HG02840 (cell line): ENCODE measurements at regions not wholly inside any gene's neighbourhood (a gene's known extent, or its start where the extent isn't known, plus 50 kb on each side); places are given as distances from the start of the nearest gene placed in this dataset.
"Not testable (repeated sequence)": the region's sequence is repeated elsewhere in the genome, so short reads cannot be mapped to it uniquely, and the experiment has no call there.

Source experiments
- ATAC-seq: cut with Tn5 transposase; IDR thresholded peaks from one replicate; pipeline ENCODE4 v1.9.1; 2021; ENCODE audit warnings: mild to moderate bottlenecking, moderate library complexity, moderate number of reproducible peaks; ENCODE audit not compliant: unreplicated experiment, low FRiP score

DNA sequence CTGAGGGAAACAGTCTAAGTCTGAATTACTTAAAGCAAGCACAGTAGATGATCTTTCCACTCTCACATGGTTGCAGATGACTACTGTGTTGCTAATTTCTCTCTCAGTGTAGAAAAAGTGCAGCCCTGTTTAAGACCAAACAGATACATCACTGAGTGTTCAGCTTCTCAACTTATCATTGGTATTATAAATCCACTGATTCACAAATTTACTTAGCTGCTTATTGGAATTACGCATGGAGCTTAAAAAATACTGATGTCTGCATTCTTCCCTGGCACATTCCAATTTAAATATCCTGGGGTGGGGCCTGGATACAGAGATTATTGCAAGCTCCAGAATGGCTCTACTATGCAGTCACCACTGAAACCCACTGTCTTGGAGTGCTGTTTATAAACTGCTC is 411.2 kb downstream of the RND3 start:
- ATAC-seq = no peak

DNA sequence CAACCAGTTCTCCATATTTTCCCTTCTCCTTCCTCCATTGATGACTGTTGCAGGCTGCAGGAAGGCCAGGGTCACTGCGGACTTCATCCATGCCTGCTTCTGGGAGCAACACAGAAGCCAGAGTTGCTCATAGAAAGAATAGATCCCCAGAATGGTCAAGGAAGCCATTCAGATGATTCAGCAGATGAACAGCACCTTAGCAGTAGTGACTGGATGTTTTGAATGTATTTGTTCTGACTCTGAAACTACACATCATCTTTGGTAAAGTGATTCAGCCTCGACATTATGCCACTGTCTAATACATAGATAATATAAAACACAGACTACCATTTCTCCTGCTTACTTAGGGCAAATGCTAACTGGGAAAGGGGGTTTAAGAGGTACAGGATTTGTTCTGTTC is 411.6 kb downstream of the RND3 start:
- ATAC-seq = no peak

DNA sequence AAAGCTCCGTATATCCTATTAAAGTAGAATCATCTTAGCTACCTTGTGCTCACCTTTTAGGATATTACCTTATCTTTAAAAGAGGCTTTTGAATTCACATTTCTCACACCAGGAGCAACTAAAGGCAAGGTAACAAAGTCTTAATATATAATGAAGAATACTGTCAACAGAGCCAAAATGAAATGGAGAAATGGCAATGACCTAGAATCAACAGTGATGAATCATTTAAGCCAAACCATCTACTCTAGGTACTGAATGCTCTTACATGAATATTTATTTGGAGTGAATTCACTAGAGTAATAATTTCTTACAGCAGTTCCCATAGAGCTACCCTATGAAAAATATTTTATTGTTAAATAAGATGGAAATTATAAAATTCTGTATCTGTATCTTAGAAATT is 421.0 kb downstream of the RND3 start:
- ATAC-seq = no peak

DNA sequence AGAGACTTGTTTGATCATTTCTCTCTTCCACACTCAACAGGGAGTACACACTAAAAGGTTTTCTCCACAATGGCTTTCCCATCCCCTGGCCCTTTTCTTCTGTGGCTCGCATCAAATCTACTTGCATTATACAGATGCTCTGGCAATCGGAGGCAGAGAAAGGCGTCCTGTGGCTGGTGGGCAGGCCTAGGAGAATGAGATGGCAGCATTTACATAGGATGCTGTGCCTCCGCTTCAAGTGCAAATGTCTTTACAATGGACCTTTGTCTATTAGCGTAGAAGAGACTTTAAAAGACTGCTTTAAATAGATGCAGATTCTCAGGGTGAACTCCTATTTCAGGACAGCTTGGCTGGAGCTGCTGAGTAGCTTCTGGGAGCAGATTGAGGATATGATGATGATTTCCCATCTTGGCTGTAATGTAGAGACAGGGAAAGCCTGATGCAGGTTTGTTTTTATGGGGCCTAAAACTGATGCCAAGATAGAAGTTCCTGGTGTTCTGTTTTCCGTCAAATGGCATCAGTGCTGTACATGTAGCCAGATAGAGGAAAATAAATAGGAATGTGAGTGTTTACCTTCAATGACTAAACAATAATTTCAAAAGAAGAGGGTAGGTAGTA is 423.4 kb downstream of the RND3 start:
- no peak for ATAC-seq

DNA sequence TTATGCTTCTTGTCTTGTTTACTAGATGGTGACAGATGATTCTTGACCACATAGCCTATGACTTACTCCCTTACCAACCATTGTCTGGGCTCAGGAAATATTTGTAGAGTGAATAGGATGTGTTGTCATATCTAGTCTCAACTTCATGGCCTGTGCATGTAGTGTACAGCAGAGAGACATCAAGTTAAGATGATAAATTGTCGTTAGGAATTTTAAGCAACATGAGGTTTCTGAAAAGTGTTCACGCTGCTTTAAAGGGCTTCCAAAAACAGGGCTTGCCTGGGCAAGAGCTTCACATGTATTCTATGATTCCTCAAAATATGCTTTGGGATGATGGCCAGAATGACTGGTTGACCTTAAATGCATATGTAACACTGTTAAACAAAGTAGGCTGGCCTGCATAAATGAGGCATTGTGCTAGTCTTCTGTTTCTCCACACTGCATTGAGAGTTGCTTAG is 424.0 kb downstream of the RND3 start:
- no peak for ATAC-seq

DNA sequence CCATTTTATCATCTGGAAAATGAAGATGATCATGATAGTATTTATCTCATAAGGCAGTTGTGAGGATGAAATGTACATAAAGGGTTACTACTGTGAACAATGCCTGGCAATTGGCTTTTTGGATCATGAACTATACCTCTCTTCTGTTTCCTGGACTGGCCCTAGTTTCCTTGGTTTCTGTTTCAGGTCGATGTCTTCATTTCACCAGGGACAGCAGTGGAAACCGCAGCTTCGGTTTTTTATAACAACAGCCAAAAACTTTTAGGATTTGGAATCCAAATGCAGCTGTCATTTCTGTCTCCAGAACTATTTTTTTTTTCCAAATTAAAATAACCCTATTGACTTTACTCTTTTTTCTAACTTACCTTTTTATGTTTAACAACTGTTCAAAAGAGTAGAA is 425.1 kb downstream of the RND3 start:
- ATAC-seq = no peak

DNA sequence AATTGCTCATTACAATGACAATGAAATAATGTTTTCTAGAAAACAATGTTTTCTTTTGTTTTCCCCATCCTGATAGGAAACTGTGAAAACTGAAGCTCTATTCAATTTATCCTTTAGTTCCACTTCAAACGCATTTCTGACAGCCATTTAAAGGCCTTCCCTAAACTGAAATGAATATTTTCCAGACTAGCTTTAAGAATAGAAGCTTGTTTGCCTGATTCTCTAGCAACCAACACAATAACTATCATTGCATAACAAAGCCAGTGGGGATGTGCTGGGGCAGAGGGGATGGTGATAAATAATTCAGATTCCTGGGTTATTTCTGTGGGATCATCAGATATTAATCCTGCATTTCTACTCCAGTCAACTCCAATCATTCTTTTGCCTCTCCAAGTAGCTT is 427.1 kb downstream of the RND3 start:
- no peak for ATAC-seq

DNA sequence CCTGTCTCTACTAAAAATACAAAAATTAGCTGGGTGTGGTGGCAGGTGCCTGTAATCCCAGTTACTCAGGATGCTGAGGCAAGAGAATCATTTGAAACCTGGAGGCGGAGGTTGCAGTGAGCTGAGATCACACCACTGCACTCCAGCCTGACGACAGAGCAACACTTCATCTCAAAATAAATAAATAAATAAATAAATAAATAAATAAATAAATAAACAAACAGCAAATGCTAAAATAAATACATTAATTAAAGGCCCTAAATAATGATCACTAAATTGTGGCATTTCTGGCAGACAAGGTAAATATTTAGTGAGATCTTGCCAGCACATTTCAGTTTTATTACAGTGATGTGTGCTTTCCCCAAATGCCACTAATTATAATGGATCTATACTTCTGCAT is 427.8 kb downstream of the RND3 start:
- not testable (repeated sequence) for ATAC-seq

DNA sequence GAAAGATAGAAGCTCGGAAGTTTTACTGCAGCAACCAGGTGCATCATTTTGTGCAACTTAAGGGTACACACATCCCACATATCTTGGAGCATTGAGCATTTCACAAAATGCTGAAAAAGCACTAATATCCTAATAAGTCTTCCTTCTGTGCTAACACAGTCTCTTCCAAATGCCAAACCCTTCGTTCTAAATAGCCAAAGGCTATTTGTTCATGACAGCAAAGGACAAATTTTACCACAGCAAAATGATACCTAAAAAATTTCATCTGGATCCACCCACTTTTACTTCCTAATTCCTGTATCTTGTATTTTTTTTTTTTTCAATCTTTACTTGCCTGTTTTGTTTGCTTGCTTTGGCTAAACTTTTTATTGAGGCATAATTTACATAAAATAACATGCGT is 435.0 kb downstream of the RND3 start:
- no peak for ATAC-seq

DNA sequence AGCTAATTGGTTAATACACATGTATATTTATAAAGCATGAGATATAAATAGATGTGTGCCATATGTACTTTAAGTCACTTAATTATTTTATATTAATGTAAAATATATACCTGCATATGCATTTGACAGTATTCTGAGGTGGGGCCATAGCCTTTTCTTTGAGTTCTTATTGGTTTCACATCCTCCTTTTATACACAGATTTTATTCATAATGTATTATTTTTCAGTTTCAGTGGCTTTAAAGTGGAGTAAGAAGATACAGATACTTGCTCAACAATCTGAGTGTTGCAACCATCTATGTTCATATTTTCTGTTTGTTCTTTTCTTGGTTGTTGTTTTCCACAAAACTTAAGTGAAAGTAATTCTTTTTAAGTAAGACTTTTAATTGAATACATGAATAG is 436.5 kb downstream of the RND3 start:
- no peak for ATAC-seq

DNA sequence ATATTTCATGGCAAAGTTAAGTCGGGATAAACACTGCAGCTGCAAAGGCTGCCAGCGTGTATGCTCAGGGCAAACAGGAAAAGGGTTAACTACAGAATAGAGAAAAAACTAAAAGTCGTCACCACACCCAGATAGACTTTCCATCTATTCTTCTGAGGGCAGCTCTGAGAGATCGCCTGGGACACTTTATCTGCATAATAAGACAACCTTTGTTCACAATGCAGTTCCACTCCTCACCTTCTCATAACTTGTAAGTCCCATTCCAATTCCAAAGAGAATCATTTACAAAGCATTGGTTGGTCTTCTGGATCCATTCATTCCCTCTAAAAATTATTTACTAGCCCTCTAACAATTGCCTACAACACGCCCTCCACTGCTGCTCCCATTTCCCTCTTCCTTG is 437.4 kb downstream of the RND3 start:
- no peak for ATAC-seq

DNA sequence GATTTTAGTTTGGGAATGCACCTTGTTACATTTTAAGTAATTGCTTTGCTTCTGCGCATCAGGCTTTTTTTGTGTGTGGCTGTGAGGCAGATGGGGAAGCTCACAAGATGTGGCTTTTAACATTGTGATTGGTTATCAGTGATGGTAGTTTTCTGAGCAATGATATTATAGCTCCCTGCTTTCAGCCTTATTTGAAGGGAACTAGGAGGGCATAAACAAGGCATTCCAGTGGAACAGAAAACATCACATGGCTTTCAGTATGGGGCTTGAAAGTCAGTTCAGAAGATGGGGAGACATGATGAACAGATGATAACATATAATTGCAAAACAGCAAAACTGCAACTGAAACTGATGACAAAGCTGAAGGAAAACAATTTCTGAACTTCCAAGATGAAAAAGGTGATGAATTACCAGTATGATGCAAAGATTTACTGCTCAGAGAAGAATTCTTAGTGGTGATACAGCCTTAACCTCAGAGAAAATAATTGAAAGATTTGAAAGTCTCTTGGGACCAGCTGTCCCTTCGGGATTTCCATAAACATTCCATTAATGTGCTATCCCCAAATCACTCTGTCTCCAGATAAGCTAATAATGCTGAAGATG is 439.7 kb downstream of the RND3 start:
- no peak for ATAC-seq

DNA sequence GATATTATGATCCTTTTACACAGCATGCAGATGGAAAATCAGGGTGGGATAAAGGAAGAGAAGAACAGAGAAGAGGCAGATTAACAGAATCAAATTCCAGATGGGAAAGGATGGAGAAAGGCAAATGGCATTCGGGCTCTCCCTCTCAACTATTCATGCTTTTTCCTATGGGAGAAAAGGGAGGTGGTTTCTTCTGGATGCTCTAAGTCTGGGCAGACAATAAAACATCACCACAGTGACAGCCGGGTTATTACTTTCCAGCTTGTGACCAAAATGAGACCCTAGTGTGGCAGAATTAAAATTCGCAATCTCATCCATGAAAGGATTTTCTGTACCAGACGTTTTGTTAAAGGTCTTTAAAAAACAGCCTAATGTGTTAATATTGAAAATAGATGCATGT is 440.7 kb downstream of the RND3 start:
- ATAC-seq = no peak

DNA sequence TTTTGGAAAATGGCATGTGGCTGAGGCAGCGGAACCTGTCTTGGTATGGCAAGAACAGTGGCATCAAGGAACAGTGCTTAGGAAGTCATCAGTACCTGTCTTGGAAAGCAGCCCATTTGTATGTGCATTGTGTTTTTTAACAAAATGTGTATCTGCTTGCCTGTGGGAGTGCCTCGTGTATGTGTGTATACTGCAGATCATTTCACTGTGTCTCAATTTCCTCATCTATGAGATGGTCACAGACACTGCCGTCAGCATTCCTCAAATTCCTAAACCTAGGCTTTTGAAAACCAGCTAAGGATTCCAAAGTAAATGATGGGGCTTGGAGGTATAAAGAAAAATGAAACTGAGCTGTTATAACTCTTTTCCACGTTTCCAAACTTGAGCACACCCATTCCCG is 441.3 kb downstream of the RND3 start:
- ATAC-seq = no peak

DNA sequence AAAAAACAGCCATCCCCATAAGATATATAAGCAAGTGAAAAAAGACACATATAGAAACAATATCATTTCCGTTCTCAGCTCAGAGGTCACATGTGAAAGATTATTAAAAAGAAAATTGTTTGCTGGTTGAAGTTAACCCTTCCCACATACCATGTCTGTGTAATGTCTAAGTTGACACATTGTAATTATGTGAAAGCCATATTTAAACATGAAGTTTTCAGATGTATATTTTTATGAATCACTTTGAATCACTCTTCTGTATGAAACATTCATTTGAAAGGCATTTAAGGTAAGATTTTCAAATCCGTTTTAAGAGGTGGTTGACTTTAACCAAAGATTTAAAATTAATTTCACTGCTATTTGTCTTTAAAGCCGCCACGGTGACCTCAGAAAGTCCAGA is 441.9 kb downstream of the RND3 start:
- no peak for ATAC-seq

DNA sequence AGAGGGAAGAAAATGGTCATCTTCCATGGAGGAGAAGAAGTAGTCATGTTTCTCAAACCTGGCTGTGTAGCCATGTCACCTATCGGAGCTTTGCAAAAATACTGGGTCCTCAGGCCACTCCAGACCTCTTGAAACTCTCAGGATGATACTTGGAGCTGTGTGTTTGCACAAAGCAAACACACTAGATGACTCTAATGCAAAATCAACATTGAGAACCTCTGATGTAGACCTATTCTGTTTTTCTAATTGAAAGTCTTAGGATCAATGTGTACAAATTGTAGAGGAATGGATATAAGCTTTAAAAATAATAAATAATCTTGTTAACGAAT is 444.3 kb downstream of the RND3 start:
- ATAC-seq = no peak

DNA sequence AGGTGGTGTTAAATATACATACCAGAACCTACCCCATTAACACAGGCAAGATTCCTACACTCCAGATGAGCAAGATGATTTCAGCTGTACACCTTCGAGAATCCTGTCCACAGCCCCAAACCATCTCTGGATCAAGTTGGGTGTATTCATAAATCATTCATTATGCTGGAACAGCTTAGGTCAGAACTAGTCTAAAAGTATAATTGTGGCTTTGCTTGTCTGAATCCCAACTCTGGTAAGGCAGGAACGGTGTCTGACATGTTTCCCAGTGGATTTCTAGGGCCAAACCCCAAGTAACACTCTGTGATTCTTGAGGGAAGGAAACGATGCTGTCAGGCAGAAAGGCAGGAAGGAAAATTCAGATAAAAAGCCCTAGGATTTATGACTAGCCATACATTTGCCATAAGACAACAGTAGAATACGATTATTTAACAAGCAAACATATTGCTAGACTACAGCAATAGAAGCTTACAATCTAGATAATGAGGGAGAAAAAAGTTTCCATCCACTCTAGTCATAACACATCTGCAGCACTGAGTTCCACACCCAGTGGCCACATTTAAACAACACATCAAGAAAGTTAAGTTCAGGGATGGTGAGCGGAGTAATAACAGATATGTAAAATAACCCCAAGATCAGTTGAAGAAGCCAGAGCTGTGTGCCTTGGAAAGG is 444.8 kb downstream of the RND3 start:
- ATAC-seq = no peak

DNA sequence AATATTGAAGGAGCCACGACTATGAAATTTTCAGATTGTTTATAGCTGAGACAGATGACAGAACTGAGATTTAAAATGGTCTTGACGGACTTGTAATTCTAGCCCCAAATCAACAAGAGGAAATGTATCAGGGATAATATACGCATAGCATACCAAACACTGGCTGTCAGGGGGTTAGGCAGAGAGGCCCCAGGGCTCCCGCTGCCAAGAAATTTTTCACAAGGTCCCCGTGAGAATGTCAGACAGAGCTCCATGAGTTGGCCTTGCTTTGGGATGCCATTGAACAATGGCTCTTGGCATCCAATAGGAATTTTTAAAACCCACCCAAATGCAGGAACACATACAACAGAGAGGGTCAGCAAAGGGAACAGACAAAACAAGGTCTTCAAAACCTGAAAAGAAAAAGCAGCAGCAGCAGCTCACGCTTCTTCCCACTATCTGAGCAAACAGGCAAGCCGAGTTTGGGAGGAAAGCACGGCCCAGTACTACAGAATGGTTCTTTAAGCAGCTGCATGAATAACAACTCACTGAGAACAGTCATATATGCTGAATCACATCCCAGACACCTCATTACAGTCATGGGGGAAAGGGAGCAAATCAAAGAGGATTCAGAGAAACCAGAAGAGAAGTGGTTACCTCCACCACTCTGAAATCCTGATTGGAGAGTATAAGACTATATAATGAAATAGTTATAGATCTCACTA is 445.6 kb downstream of the RND3 start:
- no peak for ATAC-seq

DNA sequence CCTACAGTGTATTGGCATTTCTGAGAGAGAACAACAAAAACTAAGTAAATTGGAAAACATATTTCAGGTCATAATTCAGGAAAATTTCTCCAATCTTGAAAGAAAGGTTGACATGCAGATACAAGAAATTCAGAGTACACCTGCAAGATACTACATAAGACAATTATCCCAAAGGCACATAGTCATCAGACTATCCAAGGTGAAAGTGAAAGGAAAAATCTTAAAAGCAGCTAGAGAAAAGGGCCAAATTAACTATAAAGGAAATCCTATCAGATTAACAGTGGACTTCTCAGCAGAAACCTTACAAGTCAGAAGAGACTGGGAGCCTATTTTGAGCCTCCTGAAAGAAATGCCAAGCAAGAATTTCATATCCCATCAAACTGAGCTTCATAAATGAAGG is 449.0 kb upstream of the MMADHC start:
- no peak for ATAC-seq

DNA sequence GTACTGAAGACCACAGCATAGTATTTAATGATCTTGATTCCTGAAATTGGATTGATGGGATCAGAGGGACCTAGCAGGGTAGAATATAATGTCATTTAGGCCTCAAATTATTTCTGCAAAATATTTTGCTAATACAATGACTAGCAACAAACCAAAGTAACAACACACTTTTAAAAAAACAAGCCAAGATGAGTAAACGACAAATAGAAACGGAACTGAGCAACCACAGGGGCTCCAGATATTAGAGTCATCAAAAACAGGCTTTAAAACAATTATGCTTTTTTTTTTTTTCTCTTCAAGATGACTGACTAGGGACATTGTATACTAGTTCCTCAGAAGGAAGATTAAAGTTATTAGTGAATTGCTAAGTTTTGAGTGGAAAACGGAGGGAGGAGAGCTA is 447.1 kb upstream of the MMADHC start:
- no peak for ATAC-seq

DNA sequence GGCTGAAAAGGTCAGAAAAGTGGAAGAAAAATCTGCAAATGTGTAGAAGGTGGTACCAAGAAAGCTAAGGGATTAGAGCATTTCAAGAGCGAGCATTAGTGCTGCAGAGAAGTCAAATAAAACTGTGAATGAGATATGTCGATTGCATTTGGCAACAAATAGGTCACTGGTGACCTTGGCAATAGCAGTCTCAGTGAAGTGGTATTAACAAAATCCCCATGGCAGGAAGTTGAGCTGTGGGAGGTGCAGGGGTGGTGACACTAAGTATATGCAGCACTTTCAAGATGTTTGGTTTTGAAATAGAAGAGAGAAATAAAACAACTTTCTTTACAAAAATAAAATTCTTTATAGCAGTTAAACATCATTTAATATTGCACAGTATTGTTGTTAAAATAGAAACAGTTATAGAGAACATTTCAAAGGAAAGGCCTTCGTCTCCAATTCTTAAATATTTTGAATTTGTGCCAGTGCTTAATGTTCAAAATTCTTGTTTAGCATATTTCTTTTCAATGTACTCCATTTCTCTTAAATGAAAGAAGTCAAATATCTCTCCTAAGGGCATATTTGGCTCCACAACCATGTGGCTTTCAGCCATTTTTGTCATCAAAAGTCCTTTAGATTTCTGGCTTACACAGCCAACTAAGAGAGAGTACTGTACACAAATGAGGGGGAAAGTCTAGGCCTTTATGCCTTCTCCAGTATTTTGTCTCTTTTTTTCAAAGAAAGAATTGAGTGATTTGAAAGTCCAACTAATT is 443.0 kb upstream of the MMADHC start:
- ATAC-seq = no peak
